ENCODE measurements at regions not wholly inside any gene's neighbourhood (a gene's known extent, or its start where the extent isn't known, plus 50 kb on each side); places are given as distances from the start of the nearest gene placed in this dataset.

DNA sequence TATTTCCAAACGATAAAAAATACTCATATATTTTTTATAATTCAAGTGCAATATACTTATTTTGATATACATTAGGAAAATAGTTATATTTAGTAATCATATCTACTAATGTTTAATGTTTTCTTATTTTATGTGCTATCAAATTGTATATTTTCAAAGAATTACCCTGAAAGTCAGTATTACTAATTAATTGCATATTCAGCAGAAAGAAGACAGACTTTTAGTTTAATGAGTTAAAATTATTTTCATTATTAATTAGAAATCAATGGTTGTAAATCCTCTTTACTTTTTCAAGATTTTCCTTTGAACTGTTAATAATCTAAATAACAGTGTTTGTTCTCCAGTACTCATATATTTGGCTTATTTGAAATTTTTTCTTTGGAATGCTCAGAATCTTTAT is 181.3 kb upstream of the NDST4 start:
- TF ChIP-seq, protein P1, sequence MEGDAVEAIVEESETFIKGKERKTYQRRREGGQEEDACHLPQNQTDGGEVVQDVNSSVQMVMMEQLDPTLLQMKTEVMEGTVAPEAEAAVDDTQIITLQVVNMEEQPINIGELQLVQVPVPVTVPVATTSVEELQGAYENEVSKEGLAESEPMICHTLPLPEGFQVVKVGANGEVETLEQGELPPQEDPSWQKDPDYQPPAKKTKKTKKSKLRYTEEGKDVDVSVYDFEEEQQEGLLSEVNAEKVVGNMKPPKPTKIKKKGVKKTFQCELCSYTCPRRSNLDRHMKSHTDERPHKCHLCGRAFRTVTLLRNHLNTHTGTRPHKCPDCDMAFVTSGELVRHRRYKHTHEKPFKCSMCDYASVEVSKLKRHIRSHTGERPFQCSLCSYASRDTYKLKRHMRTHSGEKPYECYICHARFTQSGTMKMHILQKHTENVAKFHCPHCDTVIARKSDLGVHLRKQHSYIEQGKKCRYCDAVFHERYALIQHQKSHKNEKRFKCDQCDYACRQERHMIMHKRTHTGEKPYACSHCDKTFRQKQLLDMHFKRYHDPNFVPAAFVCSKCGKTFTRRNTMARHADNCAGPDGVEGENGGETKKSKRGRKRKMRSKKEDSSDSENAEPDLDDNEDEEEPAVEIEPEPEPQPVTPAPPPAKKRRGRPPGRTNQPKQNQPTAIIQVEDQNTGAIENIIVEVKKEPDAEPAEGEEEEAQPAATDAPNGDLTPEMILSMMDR (IDR thresholded peaks at IDR 0.05), result no peak
- no peak for TF ChIP-seq POLR2A (IDR thresholded peaks at IDR 0.05)
